ENCODE measurements at regions not wholly inside any gene's neighbourhood (a gene's known extent, or its start where the extent isn't known, plus 50 kb on each side); places are given as distances from the start of the nearest gene placed in this dataset.
"Not testable (repeated sequence)": the region's sequence is repeated elsewhere in the genome, so short reads cannot be mapped to it uniquely, and the experiment has no call there.

- H3K4me1 ChIP-seq; H3K9me3 ChIP-seq; H3K4me3 ChIP-seq; H3K27ac ChIP-seq; intact Hi-C loops (cut with DNase I); H3K27me3 ChIP-seq (ENCODE audit: insufficient read depth in 3 of 3, low read length in 2 of 3); DNase-seq; ATAC-seq; H3K36me3 ChIP-seq (ENCODE audit: insufficient read depth in 1 of 2, low read depth in 1 of 2): not testable (repeated sequence)
- 84 to 89% (median 89%) methylated on average over 4 of the region's 4 CpGs for WGBS, 3 donors
These were observed 123.9 kb downstream of the MREG start for GRCh38 chr2:215889240-215889969.

GRCh38 chr2:215888680-215889079 lies 124.7 kb downstream of the MREG start:
- DNase-seq (no peak), ATAC-seq (no peak)
- H3K27ac ChIP-seq: no peak overlapping the region
- intact Hi-C loops (cut with DNase I): no loop called here
- no peak overlapping the region for H3K4me3 ChIP-seq
- no peaks in the 10 kb centered on the region for H3K4me1 ChIP-seq
- H3K9me3 ChIP-seq: no peaks in the 10 kb centered on the region
- H3K27me3 ChIP-seq (ENCODE audit: insufficient read depth in 3 of 3, low read length in 2 of 3): no peaks in the 10 kb centered on the region
- TF ChIP-seq CTCF (IDR thresholded peaks at IDR 0.05): no peak
- 36 to 43% (median 38%) methylated on average over 2 of the region's 2 CpGs for WGBS, 3 donors
- H3K36me3 ChIP-seq (ENCODE audit: insufficient read depth in 1 of 2, low read depth in 1 of 2): no peaks in the 10 kb centered on the region

GRCh38 chr2:215887303-215887702 lies 126.0 kb downstream of the MREG start:
- intact Hi-C loops (cut with DNase I): no loop called here
- no peak for TF ChIP-seq CTCF (IDR thresholded peaks at IDR 0.05)
- Histone ChIP-seq H3K27me3 (ENCODE audit: insufficient read depth in 3 of 3, low read length in 2 of 3) (no peaks in the 10 kb centered on the region), H3K9me3 (no peaks in the 10 kb centered on the region), H3K36me3 (ENCODE audit: insufficient read depth in 1 of 2, low read depth in 1 of 2) (no peaks in the 10 kb centered on the region), H3K4me3 (no peak overlapping the region), H3K27ac (no peak overlapping the region), H3K4me1 (no peaks in the 10 kb centered on the region)
- ATAC-seq (no peak), DNase-seq (no peak)
- WGBS, 3 donors: 47 to 70% (median 64%) methylated on average over 2 of the region's 2 CpGs

GRCh38 chr2:215886022-215886421 lies 127.3 kb downstream of the MREG start:
- no peaks in the 10 kb centered on the region for H3K27me3 ChIP-seq (ENCODE audit: insufficient read depth in 3 of 3, low read length in 2 of 3)
- 92 to 96% (median 96%) methylated on average over 7 of the region's 7 CpGs for WGBS, 3 donors
- H3K27ac ChIP-seq: no peak overlapping the region
- no peak overlapping the region for H3K4me3 ChIP-seq
- no peak for ATAC-seq
- no peaks in the 10 kb centered on the region for H3K36me3 ChIP-seq (ENCODE audit: insufficient read depth in 1 of 2, low read depth in 1 of 2)
- TF ChIP-seq CTCF (IDR thresholded peaks at IDR 0.05): no peak
- H3K4me1 ChIP-seq: no peaks in the 10 kb centered on the region
- DNase-seq: no peak
- intact Hi-C loops (cut with DNase I): no loop called here
- H3K9me3 ChIP-seq: no peaks in the 10 kb centered on the region

GRCh38 chr2:215885536-215885935 lies 127.8 kb downstream of the MREG start:
- H3K9me3 ChIP-seq: no peaks in the 10 kb centered on the region
- H3K36me3 ChIP-seq (ENCODE audit: insufficient read depth in 1 of 2, low read depth in 1 of 2): no peaks in the 10 kb centered on the region
- no peaks in the 10 kb centered on the region for H3K4me1 ChIP-seq
- H3K27me3 ChIP-seq (ENCODE audit: insufficient read depth in 3 of 3, low read length in 2 of 3): no peaks in the 10 kb centered on the region
- TF ChIP-seq CTCF (IDR thresholded peaks at IDR 0.05): no peak
- H3K27ac ChIP-seq: no peak overlapping the region
- ATAC-seq (no peak), DNase-seq (no peak)
- 36 to 41% (median 38%) methylated on average over 2 of the region's 2 CpGs for WGBS, 3 donors
- intact Hi-C loops (cut with DNase I): no loop called here
- no peak overlapping the region for H3K4me3 ChIP-seq

All from psoas muscle (tissue), 7 donors.